KMS-11 (cell line): ENCODE measurements at regions not wholly inside any gene's neighbourhood (a gene's known extent, or its start where the extent isn't known, plus 50 kb on each side); places are given as distances from the start of the nearest gene placed in this dataset.

Experiments
- H2AFZ ChIP-seq: fragments of 200-600 bp; sonication (generic); 2 replicates; pipeline ENCODE4 v1.6.1; 2016; ENCODE audit warnings: antibody characterized with exemption, mixed run types, low read depth
- H3K27ac ChIP-seq: fragments of 200-600 bp; sonication (generic); 2 replicates; pipeline ENCODE4 v1.6.1; 2016; ENCODE audit warnings: mild to moderate bottlenecking, mixed run types
- H3K27me3 ChIP-seq: fragments of 200-600 bp; sonication (generic); 2 replicates; pipeline ENCODE4 v1.6.1; 2017; ENCODE audit warnings: mild to moderate bottlenecking, low read depth, mixed run types, moderate library complexity; ENCODE audit not compliant: insufficient read depth
- H3K36me3 ChIP-seq: fragments of 200-600 bp; sonication (generic); 2 replicates; pipeline ENCODE4 v1.6.1; 2017; ENCODE audit warnings: mild to moderate bottlenecking, mixed run types; ENCODE audit not compliant: insufficient read depth
- H3K4me1 ChIP-seq: fragments of 200-600 bp; sonication (generic); 2 replicates; pipeline ENCODE4 v1.6.1; 2016; ENCODE audit warnings: mild to moderate bottlenecking, low read depth, mixed run types; ENCODE audit not compliant: poor library complexity, severe bottlenecking
- H3K4me2 ChIP-seq: fragments of 200-600 bp; sonication (generic); 2 replicates; pipeline ENCODE4 v1.7.0; 2016; ENCODE audit warnings: mild to moderate bottlenecking, mixed run types
- H3K4me3 ChIP-seq: fragments of 200-600 bp; sonication (generic); IDR thresholded peaks from 2 replicates; pipeline ENCODE4 v1.6.1; 2017; ENCODE audit warnings: low read depth, low read length, mixed read lengths; ENCODE audit not compliant: insufficient read depth
- H3K79me2 ChIP-seq: fragments of 200-600 bp; sonication (generic); 2 replicates; pipeline ENCODE4 v1.6.1; 2016; ENCODE audit warnings: low read depth, mixed run types; ENCODE audit not compliant: insufficient read depth
- H3K9ac ChIP-seq: fragments of 200-600 bp; sonication (generic); 2 replicates; pipeline ENCODE4 v1.6.1; 2016; ENCODE audit warnings: mild to moderate bottlenecking, mixed run types
- H4K20me1 ChIP-seq: fragments of 200-600 bp; sonication (generic); 2 replicates; pipeline ENCODE4 v1.6.1; 2016; ENCODE audit warnings: mild to moderate bottlenecking, mixed run types; ENCODE audit not compliant: insufficient read depth
- CTCF ChIP-seq: fragments of 200-600 bp; sonication (generic); conservative IDR thresholded peaks from 2 replicates; pipeline ENCODE4 v1.6.1; 2017; ENCODE audit warnings: low read depth, mild to moderate bottlenecking, antibody characterized with exemption, low read length, moderate library complexity, mixed read lengths

GRCh38 chr4:121269001-121269400 lies 104.9 kb upstream of the TNIP3 start:
- Histone ChIP-seq H3K4me1 (peaks cover 40% of the 10 kb centered on the region), H4K20me1 (no peaks in the 10 kb centered on the region), H3K27ac (no peak overlapping the region), H3K27me3 (no peaks in the 10 kb centered on the region), H3K4me3 (no peak overlapping the region), H3K4me2 (no peak overlapping the region), H3K9ac (no peak overlapping the region), H2AFZ (no peak overlapping the region), H3K36me3 (no peaks in the 10 kb centered on the region), H3K79me2 (no peaks in the 10 kb centered on the region)
- no peak for TF ChIP-seq CTCF

- no peak overlapping the region for H2AFZ ChIP-seq
- no peak overlapping the region for H3K4me3 ChIP-seq
- H3K27me3 ChIP-seq, result no peaks in the 10 kb centered on the region
- no peaks in the 10 kb centered on the region for H4K20me1 ChIP-seq
- H3K4me2 ChIP-seq, result no peak overlapping the region
- H3K4me1 ChIP-seq, result peaks cover 20% of the 10 kb centered on the region
- H3K27ac ChIP-seq, result no peak overlapping the region
- no peak for TF ChIP-seq CTCF
- no peaks in the 10 kb centered on the region for H3K79me2 ChIP-seq
- H3K36me3 ChIP-seq, result no peaks in the 10 kb centered on the region
- no peak overlapping the region for H3K9ac ChIP-seq
Measured at GRCh38 chr4:121266982-121267381, 102.9 kb upstream of the TNIP3 start.

- Histone ChIP-seq H4K20me1 (no peaks in the 10 kb centered on the region), H3K79me2 (no peaks in the 10 kb centered on the region), H2AFZ (no peak overlapping the region), H3K9ac (no peak overlapping the region), H3K36me3 (no peaks in the 10 kb centered on the region), H3K4me1 (peaks cover 21% of the 10 kb centered on the region), H3K4me2 (no peak overlapping the region), H3K27ac (no peak overlapping the region), H3K4me3 (no peak overlapping the region), H3K27me3 (no peaks in the 10 kb centered on the region)
- no peak for TF ChIP-seq CTCF
Measured at GRCh38 chr4:121256887-121257466, 92.9 kb upstream of the TNIP3 start.

GRCh38 chr4:121255986-121256750 lies 92.0 kb upstream of the TNIP3 start:
- H3K9ac ChIP-seq, result no peak overlapping the region
- H3K4me3 ChIP-seq, result no peak overlapping the region
- H3K79me2 ChIP-seq, result no peaks in the 10 kb centered on the region
- no peaks in the 10 kb centered on the region for H3K36me3 ChIP-seq
- no peaks in the 10 kb centered on the region for H4K20me1 ChIP-seq
- no peak overlapping the region for H2AFZ ChIP-seq
- peaks cover 22% of the 10 kb centered on the region for H3K4me1 ChIP-seq
- TF ChIP-seq CTCF, result no peak
- H3K4me2 ChIP-seq, result no peak overlapping the region
- H3K27me3 ChIP-seq, result no peaks in the 10 kb centered on the region
- H3K27ac ChIP-seq, result no peak overlapping the region
